ENCODE measurements at regions not wholly inside any gene's neighbourhood (a gene's known extent, or its start where the extent isn't known, plus 50 kb on each side); places are given as distances from the start of the nearest gene placed in this dataset.

DNA sequence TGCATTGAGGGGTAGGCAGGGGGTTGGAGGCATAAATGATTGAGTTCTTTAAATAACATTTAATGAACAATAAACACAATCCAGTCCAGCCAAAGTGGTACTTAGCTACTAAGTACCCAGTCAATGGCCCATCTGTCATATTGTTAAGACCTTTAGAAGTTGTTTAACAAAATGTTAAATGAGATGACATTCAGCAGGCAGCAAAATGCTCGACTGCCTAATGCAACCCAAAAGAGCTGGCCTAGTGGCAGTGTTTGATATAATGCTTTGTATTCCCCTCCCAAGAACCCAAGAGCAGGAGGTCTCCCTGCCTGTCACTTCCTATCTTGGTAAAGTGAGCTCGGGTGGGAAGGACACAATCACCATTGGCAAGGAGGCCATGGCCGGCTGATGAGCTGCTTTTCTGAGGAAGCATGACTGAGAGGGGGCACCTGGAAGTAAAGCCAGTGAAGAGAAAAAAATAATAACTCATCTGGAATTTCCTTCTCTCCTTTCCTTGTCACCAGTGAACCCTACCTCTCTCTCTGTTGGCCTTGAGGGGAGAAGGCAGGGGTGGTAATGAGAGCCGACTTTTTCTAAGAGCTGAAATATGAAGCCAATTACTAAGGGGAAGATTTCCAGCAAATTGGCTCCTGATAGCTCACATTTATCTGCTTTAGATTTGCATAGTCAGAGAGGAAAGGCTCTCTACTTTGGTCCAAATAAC is 140.6 kb downstream of the C1D start:
- TF ChIP-seq, protein P1, sequence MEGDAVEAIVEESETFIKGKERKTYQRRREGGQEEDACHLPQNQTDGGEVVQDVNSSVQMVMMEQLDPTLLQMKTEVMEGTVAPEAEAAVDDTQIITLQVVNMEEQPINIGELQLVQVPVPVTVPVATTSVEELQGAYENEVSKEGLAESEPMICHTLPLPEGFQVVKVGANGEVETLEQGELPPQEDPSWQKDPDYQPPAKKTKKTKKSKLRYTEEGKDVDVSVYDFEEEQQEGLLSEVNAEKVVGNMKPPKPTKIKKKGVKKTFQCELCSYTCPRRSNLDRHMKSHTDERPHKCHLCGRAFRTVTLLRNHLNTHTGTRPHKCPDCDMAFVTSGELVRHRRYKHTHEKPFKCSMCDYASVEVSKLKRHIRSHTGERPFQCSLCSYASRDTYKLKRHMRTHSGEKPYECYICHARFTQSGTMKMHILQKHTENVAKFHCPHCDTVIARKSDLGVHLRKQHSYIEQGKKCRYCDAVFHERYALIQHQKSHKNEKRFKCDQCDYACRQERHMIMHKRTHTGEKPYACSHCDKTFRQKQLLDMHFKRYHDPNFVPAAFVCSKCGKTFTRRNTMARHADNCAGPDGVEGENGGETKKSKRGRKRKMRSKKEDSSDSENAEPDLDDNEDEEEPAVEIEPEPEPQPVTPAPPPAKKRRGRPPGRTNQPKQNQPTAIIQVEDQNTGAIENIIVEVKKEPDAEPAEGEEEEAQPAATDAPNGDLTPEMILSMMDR (IDR thresholded peaks at IDR 0.05) = no peak
- no peak for TF ChIP-seq POLR2A (IDR thresholded peaks at IDR 0.05)

All from adrenal gland (tissue), 5 donors.